Fibroblast of skin of back (primary cell): ENCODE measurements at regions not wholly inside any gene's neighbourhood (a gene's known extent, or its start where the extent isn't known, plus 50 kb on each side); places are given as distances from the start of the nearest gene placed in this dataset.
"Not testable (repeated sequence)": the region's sequence is repeated elsewhere in the genome, so short reads cannot be mapped to it uniquely, and the experiment has no call there.

Experiments
- DNase-seq: peaks from one replicate; pipeline ENCODE4 v3.0.0-alpha.2; 2013

DNA sequence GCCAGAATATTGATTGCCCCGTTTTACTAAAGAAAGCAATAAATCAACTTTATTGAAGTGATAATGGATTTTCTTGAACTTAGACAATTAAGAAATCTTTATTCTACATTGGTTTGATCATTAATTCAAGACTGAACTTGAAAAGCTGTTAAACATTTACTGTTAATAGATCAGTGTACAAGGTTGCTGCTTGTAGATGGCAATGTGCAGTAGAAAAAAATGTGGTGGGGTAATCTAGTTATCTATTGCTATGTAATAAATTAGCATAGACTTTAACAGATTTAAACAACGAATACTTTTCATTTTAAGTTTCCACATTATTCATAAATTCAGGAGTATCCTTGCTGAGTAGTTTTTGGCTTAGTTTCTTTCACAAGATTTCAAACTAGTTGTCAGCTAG, 612.5 kb downstream of the ACTRT1 start:
- no peak for DNase-seq

- no peak for DNase-seq
Observed at GRCh38 chrX:127405946-127406345, 586.4 kb downstream of the PRR32 start.

- DNase-seq: no peak
Observed at GRCh38 chrX:127404161-127404560, 584.6 kb downstream of the PRR32 start.

- not testable (repeated sequence) for DNase-seq
Observed at GRCh38 chrX:127400231-127400630, 580.7 kb downstream of the PRR32 start.

DNA sequence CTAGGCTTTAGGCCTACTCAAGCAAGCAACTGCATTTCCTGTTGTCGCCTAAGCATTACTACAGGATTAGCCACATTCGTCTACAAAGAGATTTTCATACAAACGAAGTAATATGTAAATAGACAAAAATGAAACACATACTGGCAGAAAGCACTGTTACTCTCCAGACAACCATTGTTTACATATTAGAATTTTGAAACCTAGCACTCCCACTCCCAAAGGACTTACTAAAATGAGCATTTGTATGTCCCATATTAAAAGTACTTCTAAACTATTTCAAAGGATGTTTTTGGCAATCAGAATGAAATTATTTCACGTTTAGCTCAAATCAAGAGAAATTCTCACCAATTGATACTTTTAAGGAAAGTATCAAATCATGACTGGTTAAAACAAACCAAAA, 570.8 kb downstream of the PRR32 start:
- DNase-seq: no peak

- no peak for DNase-seq
Observed at GRCh38 chrX:127389900-127390299, 570.4 kb downstream of the PRR32 start.
